Suprapubic skin (tissue), 4 donors: ENCODE measurements at regions not wholly inside any gene's neighbourhood (a gene's known extent, or its start where the extent isn't known, plus 50 kb on each side); places are given as distances from the start of the nearest gene placed in this dataset.

Experiments
- CTCF ChIP-seq, 2 donors: fragments of 200-600 bp in 1 of 2; fragments of 450-650 bp in 1 of 2; sonication (generic) in 1 of 2; IDR thresholded peaks; one replicate each; pipeline ENCODE4 v1.5.1; 2016 to 2019; ENCODE audit warnings: antibody characterized with exemption in 2 of 2, mild to moderate bottlenecking in 1 of 2, moderate library complexity in 1 of 2
- POLR2A ChIP-seq, 2 donors: fragments of 450-650 bp; IDR thresholded peaks; one replicate each; pipeline ENCODE4 v1.6.1; 2017; ENCODE audit warnings: antibody characterized with exemption in 2 of 2, mild to moderate bottlenecking in 2 of 2, moderate library complexity in 2 of 2
- POLR2AphosphoS5 ChIP-seq, 3 donors: sonication (generic); formaldehyde crosslinking; IDR thresholded peaks; one replicate each; pipeline ENCODE4 v1.6.1; 2017; ENCODE audit warnings: antibody characterized with exemption in 3 of 3

DNA sequence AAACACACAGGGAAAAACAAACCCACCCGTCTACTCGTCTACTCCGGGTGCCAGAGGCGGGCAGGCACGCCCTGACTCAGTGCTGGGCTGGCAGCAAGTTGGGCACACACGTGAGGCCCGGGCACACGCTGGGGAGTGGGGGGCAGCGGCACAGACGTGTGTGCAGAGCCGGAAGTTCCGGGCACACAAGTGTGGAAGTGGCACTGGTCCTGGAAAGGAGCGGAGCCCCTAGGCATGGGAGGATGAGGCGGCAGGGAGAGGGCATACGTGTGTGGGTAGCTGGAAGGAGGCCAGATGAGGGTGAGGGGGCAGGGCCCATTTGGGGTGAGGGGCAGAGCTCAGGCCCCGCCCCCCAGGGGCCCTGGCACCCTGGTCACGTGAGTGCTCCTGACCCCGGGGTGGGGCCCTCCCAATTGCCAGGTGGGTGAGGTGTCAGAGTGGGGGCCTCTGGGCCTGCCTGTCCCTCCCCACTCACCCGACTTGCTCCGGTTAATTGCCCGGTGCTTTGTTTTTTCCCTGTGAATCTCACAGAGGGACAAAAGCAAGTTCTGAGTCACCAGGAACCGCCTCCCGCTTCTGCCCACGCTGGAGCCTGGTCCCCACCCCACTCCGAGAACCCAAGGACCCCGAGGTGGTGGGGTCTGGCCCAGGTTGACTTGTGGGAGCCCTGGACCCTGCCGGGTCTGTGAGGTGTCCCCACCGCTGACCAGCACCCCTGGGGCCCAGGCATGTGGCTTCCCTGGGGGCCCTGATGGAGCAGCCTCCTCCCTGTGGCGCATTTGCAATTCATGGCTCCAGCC, 104.8 kb upstream of the CASZ1 start:
- TF ChIP-seq CTCF (IDR thresholded peaks at IDR 0.05) (no peak), POLR2A (IDR thresholded peaks at IDR 0.05) (no peak), POLR2AphosphoS5 (IDR thresholded peaks at IDR 0.05) (no peak)
